Uterus (tissue), 3 donors: ENCODE measurements at regions not wholly inside any gene's neighbourhood (a gene's known extent, or its start where the extent isn't known, plus 50 kb on each side); places are given as distances from the start of the nearest gene placed in this dataset.

Experiments used
- DNase-seq, 2 donors: peaks; one replicate each; pipeline ENCODE4 v3.0.0-alpha.2; 2019 to 2020
- H3K27ac ChIP-seq, 2 donors: fragments of 200-600 bp; sonication (generic); 1 replicate in 1 of 2; 2 replicates in 1 of 2; pipeline ENCODE4 v1.5.1; 2016 to 2018
- H3K27me3 ChIP-seq, 2 donors: fragments of 200-600 bp; sonication (generic); one replicate each; pipeline ENCODE4 v1.5.1; 2018 to 2019; ENCODE audit warnings: control low read depth in 1 of 2
- H3K36me3 ChIP-seq, 2 donors: fragments of 200-600 bp; sonication (generic); one replicate each; pipeline ENCODE4 v1.5.1; 2019; ENCODE audit warnings: control low read depth in 1 of 2
- H3K4me1 ChIP-seq, 2 donors: fragments of 200-600 bp; sonication (generic); one replicate each; pipeline ENCODE4 v1.5.1; 2018 to 2019; ENCODE audit warnings: control low read depth in 1 of 2
- H3K4me3 ChIP-seq, 2 donors: fragments of 200-600 bp; sonication (generic); 1 replicate in 1 of 2; 2 replicates in 1 of 2; pipeline ENCODE4 v1.5.1; 2018 to 2019; ENCODE audit warnings: mild to moderate bottlenecking in 1 of 2
- H3K9me3 ChIP-seq, 2 donors: fragments of 200-600 bp; sonication (generic); one replicate each; pipeline ENCODE4 v1.5.1; 2019; ENCODE audit warnings: control low read depth in 1 of 2
- POLR2A ChIP-seq, 2 donors: fragments of 450-650 bp; IDR thresholded peaks; one replicate each; pipeline ENCODE4 v1.6.1; 2016; ENCODE audit warnings: antibody characterized with exemption in 2 of 2, mild to moderate bottlenecking in 1 of 2, moderate library complexity in 1 of 2
- intact Hi-C: fragments of 100-400 bp; cut with DNase I; formaldehyde crosslinking; loops from one replicate; pipeline ENCODE4 v1.15.1; 2023; ENCODE audit warnings: low total_unique reads
- TF ChIP-seq, protein P1 (sequence below), 4 experiments: fragments of 200-600 bp in 2 of 4; fragments of 450-650 bp in 2 of 4; sonication (generic) in 2 of 4; IDR thresholded peaks; one replicate each; pipeline ENCODE4 v1.5.1; 2016 to 2019; ENCODE audit warnings: antibody characterized with exemption in 4 of 4, mild to moderate bottlenecking in 2 of 4, moderate library complexity in 1 of 4
- donor health status: DM: yes; HTN: yes; CAD: no.

GRCh38 chr3:143208976-143209714 lies 89.6 kb downstream of the CHST2 start:
- no peaks in the 10 kb centered on the region for H3K36me3 ChIP-seq
- H3K4me3 ChIP-seq: no peak overlapping the region
- intact Hi-C loops: no loop called here
- DNase-seq: no peak
- H3K27ac ChIP-seq: no peak overlapping the region
- no peaks in the 10 kb centered on the region for H3K4me1 ChIP-seq
- no peaks in the 10 kb centered on the region for H3K27me3 ChIP-seq
- H3K9me3 ChIP-seq: no peaks in the 10 kb centered on the region
- TF ChIP-seq POLR2A (IDR thresholded peaks at IDR 0.05): no peak
- TF ChIP-seq, protein P1, sequence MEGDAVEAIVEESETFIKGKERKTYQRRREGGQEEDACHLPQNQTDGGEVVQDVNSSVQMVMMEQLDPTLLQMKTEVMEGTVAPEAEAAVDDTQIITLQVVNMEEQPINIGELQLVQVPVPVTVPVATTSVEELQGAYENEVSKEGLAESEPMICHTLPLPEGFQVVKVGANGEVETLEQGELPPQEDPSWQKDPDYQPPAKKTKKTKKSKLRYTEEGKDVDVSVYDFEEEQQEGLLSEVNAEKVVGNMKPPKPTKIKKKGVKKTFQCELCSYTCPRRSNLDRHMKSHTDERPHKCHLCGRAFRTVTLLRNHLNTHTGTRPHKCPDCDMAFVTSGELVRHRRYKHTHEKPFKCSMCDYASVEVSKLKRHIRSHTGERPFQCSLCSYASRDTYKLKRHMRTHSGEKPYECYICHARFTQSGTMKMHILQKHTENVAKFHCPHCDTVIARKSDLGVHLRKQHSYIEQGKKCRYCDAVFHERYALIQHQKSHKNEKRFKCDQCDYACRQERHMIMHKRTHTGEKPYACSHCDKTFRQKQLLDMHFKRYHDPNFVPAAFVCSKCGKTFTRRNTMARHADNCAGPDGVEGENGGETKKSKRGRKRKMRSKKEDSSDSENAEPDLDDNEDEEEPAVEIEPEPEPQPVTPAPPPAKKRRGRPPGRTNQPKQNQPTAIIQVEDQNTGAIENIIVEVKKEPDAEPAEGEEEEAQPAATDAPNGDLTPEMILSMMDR (IDR thresholded peaks at IDR 0.05): no peak

DNA sequence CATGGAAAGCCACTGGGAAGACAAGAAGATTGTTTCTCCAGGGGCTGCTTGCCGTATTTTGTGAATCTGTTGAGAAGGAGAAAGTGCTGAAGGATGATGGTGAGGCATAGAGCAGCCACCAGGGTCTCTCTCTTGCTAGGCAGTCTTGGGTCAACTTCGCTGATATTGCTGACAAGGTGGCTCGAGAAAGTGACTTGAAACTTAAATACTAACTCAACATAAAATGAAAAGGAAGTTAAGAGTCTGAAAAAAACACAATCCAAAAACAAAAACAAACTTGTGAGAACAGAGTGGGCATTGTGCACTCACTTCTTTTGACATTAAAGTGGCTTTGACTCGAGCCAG lies 90.1 kb downstream of the CHST2 start:
- intact Hi-C loops: no loop called here
- Histone ChIP-seq H3K27ac (no peak overlapping the region), H3K4me3 (no peak overlapping the region), H3K36me3 (no peaks in the 10 kb centered on the region), H3K4me1 (no peaks in the 10 kb centered on the region), H3K27me3 (no peaks in the 10 kb centered on the region), H3K9me3 (no peaks in the 10 kb centered on the region)
- no peak for TF ChIP-seq POLR2A (IDR thresholded peaks at IDR 0.05)
- TF ChIP-seq, protein P1 (IDR thresholded peaks at IDR 0.05): no peak
- DNase-seq: no peak

DNA sequence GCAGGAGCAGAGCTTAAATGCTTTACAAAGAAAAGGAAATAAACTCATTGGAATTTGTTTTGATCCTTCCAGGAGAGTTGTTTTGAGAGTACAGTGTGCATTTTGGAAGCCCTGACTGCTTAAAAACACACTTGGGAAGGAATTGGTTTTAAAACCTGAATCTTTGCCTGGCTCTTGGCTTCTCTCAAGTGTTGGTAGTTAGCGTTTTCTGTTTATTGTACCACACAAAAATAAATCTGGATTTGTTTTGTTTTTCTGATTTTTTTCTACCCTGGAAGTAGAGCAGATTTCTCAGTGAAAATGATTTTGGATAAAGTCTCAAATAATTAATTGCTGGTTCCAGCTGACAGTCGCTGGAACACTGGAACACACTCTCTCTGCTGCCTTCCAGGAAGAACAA lies 90.6 kb downstream of the CHST2 start:
- DNase-seq: no peak
- TF ChIP-seq, protein P1 (IDR thresholded peaks at IDR 0.05): no peak
- TF ChIP-seq POLR2A (IDR thresholded peaks at IDR 0.05): no peak
- Histone ChIP-seq H3K4me3 (no peak overlapping the region), H3K27me3 (no peaks in the 10 kb centered on the region), H3K36me3 (no peaks in the 10 kb centered on the region), H3K4me1 (no peaks in the 10 kb centered on the region), H3K27ac (no peak overlapping the region), H3K9me3 (no peaks in the 10 kb centered on the region)
- intact Hi-C loops: no loop called here

GRCh38 chr3:143215059-143215458 lies 95.5 kb downstream of the CHST2 start:
- DNase-seq: no peak
- Histone ChIP-seq H3K4me1 (no peaks in the 10 kb centered on the region), H3K9me3 (no peaks in the 10 kb centered on the region), H3K27me3 (no peaks in the 10 kb centered on the region), H3K27ac (no peak overlapping the region), H3K4me3 (no peak overlapping the region), H3K36me3 (no peaks in the 10 kb centered on the region)
- no peak for TF ChIP-seq POLR2A (IDR thresholded peaks at IDR 0.05)
- TF ChIP-seq, protein P1 (IDR thresholded peaks at IDR 0.05): no peak
- intact Hi-C loops: no loop called here
